Retinal pigment epithelial cell (primary cell): ENCODE measurements at regions not wholly inside any gene's neighbourhood (a gene's known extent, or its start where the extent isn't known, plus 50 kb on each side); places are given as distances from the start of the nearest gene placed in this dataset.
"Not testable (repeated sequence)": the region's sequence is repeated elsewhere in the genome, so short reads cannot be mapped to it uniquely, and the experiment has no call there.

Experiments
- DNase-seq: peaks from one replicate; pipeline ENCODE4 v3.0.0-alpha.2; 2010; ENCODE audit warnings: low read depth
- H3K4me3 ChIP-seq: 2 replicates; pipeline ENCODE4 v1.5.1; 2011; ENCODE audit warnings: mild to moderate bottlenecking, low read length, control low read depth, moderate library complexity
- TF ChIP-seq, protein P1 (sequence below): conservative IDR thresholded peaks from 2 replicates; pipeline ENCODE4 v1.5.1; 2011; ENCODE audit warnings: low read depth, low read length, control low read depth, inconsistent platforms

GRCh38 chr4:138367942-138368341, 125.8 kb upstream of the SLC7A11 start:
- TF ChIP-seq, protein P1, sequence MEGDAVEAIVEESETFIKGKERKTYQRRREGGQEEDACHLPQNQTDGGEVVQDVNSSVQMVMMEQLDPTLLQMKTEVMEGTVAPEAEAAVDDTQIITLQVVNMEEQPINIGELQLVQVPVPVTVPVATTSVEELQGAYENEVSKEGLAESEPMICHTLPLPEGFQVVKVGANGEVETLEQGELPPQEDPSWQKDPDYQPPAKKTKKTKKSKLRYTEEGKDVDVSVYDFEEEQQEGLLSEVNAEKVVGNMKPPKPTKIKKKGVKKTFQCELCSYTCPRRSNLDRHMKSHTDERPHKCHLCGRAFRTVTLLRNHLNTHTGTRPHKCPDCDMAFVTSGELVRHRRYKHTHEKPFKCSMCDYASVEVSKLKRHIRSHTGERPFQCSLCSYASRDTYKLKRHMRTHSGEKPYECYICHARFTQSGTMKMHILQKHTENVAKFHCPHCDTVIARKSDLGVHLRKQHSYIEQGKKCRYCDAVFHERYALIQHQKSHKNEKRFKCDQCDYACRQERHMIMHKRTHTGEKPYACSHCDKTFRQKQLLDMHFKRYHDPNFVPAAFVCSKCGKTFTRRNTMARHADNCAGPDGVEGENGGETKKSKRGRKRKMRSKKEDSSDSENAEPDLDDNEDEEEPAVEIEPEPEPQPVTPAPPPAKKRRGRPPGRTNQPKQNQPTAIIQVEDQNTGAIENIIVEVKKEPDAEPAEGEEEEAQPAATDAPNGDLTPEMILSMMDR = no peak
- no peak for DNase-seq
- no peak overlapping the region for H3K4me3 ChIP-seq

DNA sequence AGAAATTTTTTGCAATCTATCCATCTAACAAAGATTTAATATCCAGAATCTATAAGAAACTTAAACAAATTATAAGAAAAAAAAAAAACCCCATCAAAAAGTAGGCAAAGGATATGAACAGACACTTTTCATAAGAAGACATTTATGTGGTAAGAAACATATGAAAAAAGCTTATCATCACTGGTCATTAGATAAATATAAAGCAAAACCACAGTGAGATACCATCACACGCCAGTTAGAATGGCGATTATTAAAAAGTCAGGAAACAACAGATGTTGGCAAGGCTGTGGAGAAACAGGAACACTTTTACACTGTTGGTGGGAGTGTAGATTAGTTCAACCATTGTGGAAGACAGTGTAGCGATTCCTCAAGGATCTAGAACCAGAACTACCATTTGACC, 110.3 kb upstream of the SLC7A11 start:
- not testable (repeated sequence) for DNase-seq, H3K4me3 ChIP-seq

- no peak overlapping the region for H3K4me3 ChIP-seq
- TF ChIP-seq, protein P1 = no peak
- DNase-seq = no peak
These were observed 105.9 kb upstream of the SLC7A11 start for GRCh38 chr4:138348055-138348454.

DNA sequence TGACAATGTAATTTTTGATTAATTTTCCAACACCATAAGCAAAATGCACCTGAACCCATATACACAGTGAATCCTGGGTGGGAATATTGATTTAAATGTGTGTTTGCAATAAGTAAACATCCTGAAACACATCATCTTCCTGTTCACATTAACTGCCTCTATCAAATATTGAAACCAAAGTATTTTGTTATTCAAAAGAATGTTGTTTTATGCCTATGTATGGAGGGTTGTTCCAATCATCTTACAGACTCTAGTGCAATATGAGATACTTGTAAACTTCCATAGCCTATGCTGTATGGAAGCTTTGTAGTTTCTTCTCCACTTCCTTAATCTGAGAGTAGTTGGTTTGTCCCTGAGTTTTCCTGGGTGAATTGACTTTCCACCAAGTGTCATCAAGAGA, 105.4 kb upstream of the SLC7A11 start:
- TF ChIP-seq, protein P1 = no peak
- DNase-seq = no peak
- no peak overlapping the region for H3K4me3 ChIP-seq

GRCh38 chr4:138344851-138345250, 102.7 kb upstream of the SLC7A11 start:
- no peak for DNase-seq
- TF ChIP-seq, protein P1 = no peak
- no peak overlapping the region for H3K4me3 ChIP-seq

DNA sequence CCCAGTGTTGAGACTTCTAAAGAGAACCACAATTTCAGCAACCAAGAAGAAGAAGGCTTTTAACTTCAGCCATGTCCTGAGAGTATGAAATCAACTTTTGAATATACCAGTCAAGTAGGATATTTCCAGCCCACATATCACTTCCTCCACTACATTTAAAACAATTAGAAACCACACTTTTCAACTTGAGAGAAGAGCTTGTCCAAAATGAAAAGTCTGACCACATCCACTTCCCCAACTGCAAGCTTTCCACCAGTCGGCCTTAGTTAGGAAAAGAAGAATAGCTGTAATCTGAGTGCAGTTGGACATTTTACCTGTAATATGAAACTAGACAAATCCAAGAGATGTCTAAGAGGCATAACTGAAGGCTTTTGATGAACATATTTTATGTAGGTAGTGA, 101.9 kb upstream of the SLC7A11 start:
- TF ChIP-seq, protein P1 = no peak
- no peak overlapping the region for H3K4me3 ChIP-seq
- DNase-seq = no peak

GRCh38 chr4:138341739-138342415, 99.7 kb upstream of the SLC7A11 start:
- TF ChIP-seq, protein P1 = no peak
- no peak overlapping the region for H3K4me3 ChIP-seq
- no peak for DNase-seq
